ENCODE measurements at regions not wholly inside any gene's neighbourhood (a gene's known extent, or its start where the extent isn't known, plus 50 kb on each side); places are given as distances from the start of the nearest gene placed in this dataset.

GRCh38 chr3:80275120-80275519, 507.3 kb upstream of the ROBO1 start:
- TF ChIP-seq TFAP4 (CRISPR knock-in tag; IDR thresholded peaks at IDR 0.05; ENCODE audit: borderline replicate concordance) (no peak), E2F4 (CRISPR knock-in tag; IDR thresholded peaks at IDR 0.05; ENCODE audit: low read depth) (no peak), NFATC3 (IDR thresholded peaks at IDR 0.05) (no peak), ZNF12 (CRISPR knock-in tag; IDR thresholded peaks at IDR 0.05) (no peak), NRF1 (conservative IDR thresholded peaks at IDR 0.05 in 1 of 2, IDR thresholded peaks at IDR 0.05 in 1 of 2) (no peak), XRCC5 (IDR thresholded peaks at IDR 0.05; ENCODE audit: low read depth, low read length) (no peak), CTCF (IDR thresholded peaks at IDR 0.05 in 2 of 3, conservative IDR thresholded peaks at IDR 0.05 in 1 of 3; ENCODE audit: insufficient read depth in 2 of 3, low read depth in 1 of 3, low read length in 3 of 3) (no peak), ZNF407 (IDR thresholded peaks at IDR 0.05; ENCODE audit: low read depth) (no peak), PTTG1 (tag; IDR thresholded peaks at IDR 0.05; ENCODE audit: low read depth) (no peak), JUND (IDR thresholded peaks at IDR 0.05; ENCODE audit: borderline replicate concordance, low read depth, low read length) (no peak), JUND (tag; IDR thresholded peaks at IDR 0.05; ENCODE audit: borderline replicate concordance, low read depth, low read length) (no peak), SMC3 (conservative IDR thresholded peaks at IDR 0.05; ENCODE audit: insufficient read depth, low read depth, low read length) (no peak), PBX2 (CRISPR knock-in tag; IDR thresholded peaks at IDR 0.05; ENCODE audit: low read depth) (no peak), PBX2 (tag; conservative IDR thresholded peaks at IDR 0.05; ENCODE audit: low read depth) (no peak), SETDB1 (IDR thresholded peaks at IDR 0.05; ENCODE audit: low read length) (no peak), SP1 (CRISPR knock-in tag; IDR thresholded peaks at IDR 0.05) (no peak)

Measured in K562 (cell line).